VCaP (cell line): ENCODE measurements at regions not wholly inside any gene's neighbourhood (a gene's known extent, or its start where the extent isn't known, plus 50 kb on each side); places are given as distances from the start of the nearest gene placed in this dataset.

Experiments
- H3K27ac ChIP-seq: fragments of 450-650 bp; 2 replicates; pipeline ENCODE4 v1.5.1; 2017
- TF ChIP-seq, protein P1 (sequence below): fragments of 450-650 bp; conservative IDR thresholded peaks from 2 replicates; pipeline ENCODE4 v1.5.1; 2017; ENCODE audit warnings: mild to moderate bottlenecking, moderate library complexity

DNA sequence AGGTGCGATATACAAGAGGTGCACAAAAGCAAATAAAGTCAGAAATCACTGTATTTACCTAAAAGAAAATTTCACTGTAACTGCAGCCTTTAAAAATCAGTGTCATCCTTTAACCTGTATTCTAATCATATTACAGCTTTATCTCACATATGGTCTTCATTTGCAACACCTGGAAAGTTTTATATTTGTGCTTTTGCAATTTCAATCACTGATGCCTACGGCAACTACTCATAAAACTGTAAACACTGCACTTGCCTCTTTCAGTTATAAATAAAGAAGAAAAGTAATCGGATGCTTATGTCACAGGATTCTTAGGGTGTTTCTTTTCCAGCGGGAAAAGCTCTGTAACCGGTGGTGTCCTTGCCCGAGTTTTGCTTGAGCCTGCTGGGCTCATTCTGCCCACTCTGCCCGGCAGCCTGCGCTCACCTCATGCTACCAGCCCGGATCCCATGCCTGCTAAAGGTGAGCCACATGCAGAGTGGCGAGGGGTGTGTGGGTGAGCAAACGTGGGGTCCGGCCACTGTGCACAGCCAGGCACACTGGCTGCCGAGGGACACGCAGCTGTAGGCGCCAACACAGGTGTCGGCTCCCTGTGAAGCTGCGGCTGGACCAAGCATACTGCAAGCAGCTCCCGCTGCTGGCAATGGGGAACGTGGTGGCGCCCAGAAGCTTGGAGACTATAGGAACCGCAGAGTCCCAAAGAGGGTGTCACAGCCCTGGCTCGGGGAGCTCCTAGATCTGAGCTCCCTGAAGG is 56.3 kb upstream of the ABCB5 start:
- H3K27ac ChIP-seq = no peak overlapping the region
- TF ChIP-seq, protein P1, sequence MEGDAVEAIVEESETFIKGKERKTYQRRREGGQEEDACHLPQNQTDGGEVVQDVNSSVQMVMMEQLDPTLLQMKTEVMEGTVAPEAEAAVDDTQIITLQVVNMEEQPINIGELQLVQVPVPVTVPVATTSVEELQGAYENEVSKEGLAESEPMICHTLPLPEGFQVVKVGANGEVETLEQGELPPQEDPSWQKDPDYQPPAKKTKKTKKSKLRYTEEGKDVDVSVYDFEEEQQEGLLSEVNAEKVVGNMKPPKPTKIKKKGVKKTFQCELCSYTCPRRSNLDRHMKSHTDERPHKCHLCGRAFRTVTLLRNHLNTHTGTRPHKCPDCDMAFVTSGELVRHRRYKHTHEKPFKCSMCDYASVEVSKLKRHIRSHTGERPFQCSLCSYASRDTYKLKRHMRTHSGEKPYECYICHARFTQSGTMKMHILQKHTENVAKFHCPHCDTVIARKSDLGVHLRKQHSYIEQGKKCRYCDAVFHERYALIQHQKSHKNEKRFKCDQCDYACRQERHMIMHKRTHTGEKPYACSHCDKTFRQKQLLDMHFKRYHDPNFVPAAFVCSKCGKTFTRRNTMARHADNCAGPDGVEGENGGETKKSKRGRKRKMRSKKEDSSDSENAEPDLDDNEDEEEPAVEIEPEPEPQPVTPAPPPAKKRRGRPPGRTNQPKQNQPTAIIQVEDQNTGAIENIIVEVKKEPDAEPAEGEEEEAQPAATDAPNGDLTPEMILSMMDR = no peak

DNA sequence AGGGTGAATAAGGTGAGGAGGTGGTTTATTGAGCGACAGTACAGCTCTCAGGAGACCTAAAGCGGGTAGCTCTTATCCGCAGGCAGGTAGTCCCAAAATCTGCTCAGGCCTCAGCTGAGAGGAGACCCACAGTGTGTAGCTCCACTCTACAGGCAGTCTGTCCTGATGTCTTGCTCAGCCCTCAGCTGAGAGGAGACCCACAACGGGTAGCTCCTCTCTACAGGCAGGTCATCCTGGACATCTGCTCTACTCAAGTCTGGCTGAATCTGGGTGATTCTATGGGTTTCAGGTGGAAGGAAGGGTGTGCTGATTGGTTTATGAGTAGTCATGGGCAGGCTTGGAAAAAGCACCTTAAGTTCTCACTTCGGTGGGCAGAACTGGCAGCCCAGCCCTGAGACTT is 55.6 kb upstream of the ABCB5 start:
- no peak overlapping the region for H3K27ac ChIP-seq
- TF ChIP-seq, protein P1 = no peak

- no peak overlapping the region for H3K27ac ChIP-seq
- TF ChIP-seq, protein P1 = no peak
These were observed 54.9 kb upstream of the ABCB5 start for GRCh38 chr7:20560325-20561180.

GRCh38 chr7:20561466-20561865 is 54.0 kb upstream of the ABCB5 start:
- no peak overlapping the region for H3K27ac ChIP-seq
- TF ChIP-seq, protein P1 = no peak

DNA sequence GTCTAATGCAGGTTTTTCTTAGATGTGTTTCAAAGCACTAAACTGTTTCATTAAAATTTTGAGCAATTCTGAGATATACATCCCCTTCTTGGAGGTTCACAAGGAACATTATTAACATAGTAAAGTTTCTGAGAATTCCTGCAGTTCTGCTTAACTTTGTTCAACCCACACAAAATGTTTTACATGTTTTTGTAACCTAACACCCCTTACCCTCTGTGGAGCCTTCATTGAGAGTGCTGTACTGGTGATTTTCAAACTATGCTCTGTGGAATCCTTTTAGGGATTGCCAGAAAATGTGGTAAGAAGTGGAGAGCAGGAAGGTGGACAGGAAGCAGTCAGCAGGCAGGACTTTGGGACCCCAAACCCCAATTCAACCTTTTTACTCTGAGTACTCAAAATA is 53.6 kb upstream of the ABCB5 start:
- TF ChIP-seq, protein P1 = no peak
- no peak overlapping the region for H3K27ac ChIP-seq

DNA sequence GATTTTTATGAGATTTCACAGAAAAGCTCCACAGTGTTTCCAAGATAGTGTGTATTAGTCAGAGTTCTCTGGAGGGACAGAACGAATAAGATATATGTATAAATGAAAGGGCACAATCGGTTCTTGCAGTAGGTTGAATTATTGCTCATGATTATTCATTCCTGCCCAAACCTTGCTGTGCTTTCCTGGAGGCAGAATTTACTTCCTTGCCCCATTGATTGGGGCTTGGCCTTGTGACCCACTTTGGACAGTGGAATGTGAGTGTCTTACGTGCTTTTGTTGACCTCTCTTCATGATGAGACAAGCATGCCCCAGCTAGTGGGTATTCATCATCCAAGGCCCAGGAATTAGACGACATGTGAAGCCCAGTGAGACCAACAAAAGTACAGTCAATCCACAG is 53.0 kb upstream of the ABCB5 start:
- TF ChIP-seq, protein P1 = no peak

More for the DNA sequence above, 53.0 kb upstream of the ABCB5 start:
- no peak overlapping the region for H3K27ac ChIP-seq
